ENCODE measurements at regions not wholly inside any gene's neighbourhood (a gene's known extent, or its start where the extent isn't known, plus 50 kb on each side); places are given as distances from the start of the nearest gene placed in this dataset.

DNA sequence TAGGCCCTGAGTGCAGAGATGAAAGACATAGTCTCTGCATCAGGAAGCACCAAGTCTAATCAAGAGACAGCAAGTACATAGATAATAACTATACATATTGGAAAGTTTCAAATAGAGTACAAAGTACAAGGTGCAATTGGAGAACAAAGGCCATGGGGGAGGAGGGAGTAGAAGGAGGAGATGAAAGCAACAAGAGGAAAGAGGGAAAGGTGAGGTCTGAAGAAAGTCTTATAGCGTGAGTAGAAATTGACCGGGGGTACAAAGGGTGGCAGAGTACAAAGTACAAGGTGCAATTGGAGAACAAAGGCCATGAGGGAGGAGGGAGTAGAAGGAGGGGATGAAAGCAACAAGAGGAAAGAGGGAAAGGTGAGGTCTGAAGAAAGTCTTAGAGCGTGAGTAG, 244.2 kb upstream of the JUN start:
- FAIRE-seq (no peak), DNase-seq (ENCODE audit: extremely low read depth in 1 of 4, low spot score in 3 of 4) (no peak), ATAC-seq (no peak)
- Histone ChIP-seq H3K79me2 (ENCODE audit: control insufficient read depth, insufficient read depth, low read length) (no peaks in the 10 kb centered on the region), H2AFZ (ENCODE audit: low read depth, low read length) (no peak overlapping the region), H3K9ac (ENCODE audit: insufficient read depth in 1 of 2, low read depth in 2 of 2, low read length in 2 of 2) (no peak overlapping the region), H3K4me2 (ENCODE audit: insufficient read depth, low read length) (no peak overlapping the region), H4K20me1 (replicated peaks; ENCODE audit: control insufficient read depth, insufficient read depth, low read length) (no peaks in the 10 kb centered on the region), H3K4me1 (replicated peaks in 1 of 2; ENCODE audit: control insufficient read depth in 2 of 2, insufficient read depth in 2 of 2, low read length in 2 of 2) (peaks cover 0 to 4% of the 10 kb centered on the region in 2 experiments; a peak in 1 of 5 replicates), H3K27me3 (ENCODE audit: control insufficient read depth in 2 of 2, insufficient read depth in 2 of 2, low read length in 2 of 2) (peaks cover 0 to 7% of the 10 kb centered on the region in 2 experiments; a peak in 2 of 5 replicates), H3K36me3 (ENCODE audit: control insufficient read depth, insufficient read depth, low read length) (no peaks in the 10 kb centered on the region), H3K9me1 (ENCODE audit: control insufficient read depth, insufficient read depth, low read length) (no peaks in the 10 kb centered on the region), H3K9me3 (replicated peaks; ENCODE audit: control insufficient read depth, insufficient read depth, low read depth, low read length) (no peaks in the 10 kb centered on the region), H3K27ac (ENCODE audit: extremely low read depth, low read depth, low read length) (no peak overlapping the region), H3K4me3 (no peak overlapping the region)
- POLR2A ChIA-PET: no interaction called here
- in situ Hi-C loops (cut with MboI): no loop called here
- BruUV-seq (replicated peaks): no TSS peak
- CTCF ChIA-PET (ENCODE audit: low intra/inter-chr PET ratio): no interaction called here
- intact Hi-C loops (cut with micrococcal nuclease): no loop called here
- 39% methylated on average over 3 of the region's 3 CpGs for WGBS (ENCODE audit: insufficient coverage, low coverage, missing lambda C conversion rate)
- TF ChIP-seq, protein P1, sequence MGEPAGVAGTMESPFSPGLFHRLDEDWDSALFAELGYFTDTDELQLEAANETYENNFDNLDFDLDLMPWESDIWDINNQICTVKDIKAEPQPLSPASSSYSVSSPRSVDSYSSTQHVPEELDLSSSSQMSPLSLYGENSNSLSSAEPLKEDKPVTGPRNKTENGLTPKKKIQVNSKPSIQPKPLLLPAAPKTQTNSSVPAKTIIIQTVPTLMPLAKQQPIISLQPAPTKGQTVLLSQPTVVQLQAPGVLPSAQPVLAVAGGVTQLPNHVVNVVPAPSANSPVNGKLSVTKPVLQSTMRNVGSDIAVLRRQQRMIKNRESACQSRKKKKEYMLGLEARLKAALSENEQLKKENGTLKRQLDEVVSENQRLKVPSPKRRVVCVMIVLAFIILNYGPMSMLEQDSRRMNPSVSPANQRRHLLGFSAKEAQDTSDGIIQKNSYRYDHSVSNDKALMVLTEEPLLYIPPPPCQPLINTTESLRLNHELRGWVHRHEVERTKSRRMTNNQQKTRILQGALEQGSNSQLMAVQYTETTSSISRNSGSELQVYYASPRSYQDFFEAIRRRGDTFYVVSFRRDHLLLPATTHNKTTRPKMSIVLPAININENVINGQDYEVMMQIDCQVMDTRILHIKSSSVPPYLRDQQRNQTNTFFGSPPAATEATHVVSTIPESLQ (CRISPR knock-in tag; IDR thresholded peaks at IDR 0.05): no peak
- TF ChIP-seq TAF9B (IDR thresholded peaks at IDR 0.05; ENCODE audit: partially characterized antibody): no peak
- TF ChIP-seq, protein P2, sequence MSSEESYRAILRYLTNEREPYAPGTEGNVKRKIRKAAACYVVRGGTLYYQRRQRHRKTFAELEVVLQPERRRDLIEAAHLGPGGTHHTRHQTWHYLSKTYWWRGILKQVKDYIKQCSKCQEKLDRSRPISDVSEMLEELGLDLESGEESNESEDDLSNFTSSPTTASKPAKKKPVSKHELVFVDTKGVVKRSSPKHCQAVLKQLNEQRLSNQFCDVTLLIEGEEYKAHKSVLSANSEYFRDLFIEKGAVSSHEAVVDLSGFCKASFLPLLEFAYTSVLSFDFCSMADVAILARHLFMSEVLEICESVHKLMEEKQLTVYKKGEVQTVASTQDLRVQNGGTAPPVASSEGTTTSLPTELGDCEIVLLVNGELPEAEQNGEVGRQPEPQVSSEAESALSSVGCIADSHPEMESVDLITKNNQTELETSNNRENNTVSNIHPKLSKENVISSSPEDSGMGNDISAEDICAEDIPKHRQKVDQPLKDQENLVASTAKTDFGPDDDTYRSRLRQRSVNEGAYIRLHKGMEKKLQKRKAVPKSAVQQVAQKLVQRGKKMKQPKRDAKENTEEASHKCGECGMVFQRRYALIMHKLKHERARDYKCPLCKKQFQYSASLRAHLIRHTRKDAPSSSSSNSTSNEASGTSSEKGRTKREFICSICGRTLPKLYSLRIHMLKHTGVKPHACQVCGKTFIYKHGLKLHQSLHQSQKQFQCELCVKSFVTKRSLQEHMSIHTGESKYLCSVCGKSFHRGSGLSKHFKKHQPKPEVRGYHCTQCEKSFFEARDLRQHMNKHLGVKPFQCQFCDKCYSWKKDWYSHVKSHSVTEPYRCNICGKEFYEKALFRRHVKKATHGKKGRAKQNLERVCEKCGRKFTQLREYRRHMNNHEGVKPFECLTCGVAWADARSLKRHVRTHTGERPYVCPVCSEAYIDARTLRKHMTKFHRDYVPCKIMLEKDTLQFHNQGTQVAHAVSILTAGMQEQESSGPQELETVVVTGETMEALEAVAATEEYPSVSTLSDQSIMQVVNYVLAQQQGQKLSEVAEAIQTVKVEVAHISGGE (CRISPR knock-in tag; IDR thresholded peaks at IDR 0.05): no peak
- TF ChIP-seq DNMT1 (IDR thresholded peaks at IDR 0.05): no peak
- no peak for TF ChIP-seq ZFPM2 (CRISPR knock-in tag; IDR thresholded peaks at IDR 0.05)
- TF ChIP-seq, protein P3, sequence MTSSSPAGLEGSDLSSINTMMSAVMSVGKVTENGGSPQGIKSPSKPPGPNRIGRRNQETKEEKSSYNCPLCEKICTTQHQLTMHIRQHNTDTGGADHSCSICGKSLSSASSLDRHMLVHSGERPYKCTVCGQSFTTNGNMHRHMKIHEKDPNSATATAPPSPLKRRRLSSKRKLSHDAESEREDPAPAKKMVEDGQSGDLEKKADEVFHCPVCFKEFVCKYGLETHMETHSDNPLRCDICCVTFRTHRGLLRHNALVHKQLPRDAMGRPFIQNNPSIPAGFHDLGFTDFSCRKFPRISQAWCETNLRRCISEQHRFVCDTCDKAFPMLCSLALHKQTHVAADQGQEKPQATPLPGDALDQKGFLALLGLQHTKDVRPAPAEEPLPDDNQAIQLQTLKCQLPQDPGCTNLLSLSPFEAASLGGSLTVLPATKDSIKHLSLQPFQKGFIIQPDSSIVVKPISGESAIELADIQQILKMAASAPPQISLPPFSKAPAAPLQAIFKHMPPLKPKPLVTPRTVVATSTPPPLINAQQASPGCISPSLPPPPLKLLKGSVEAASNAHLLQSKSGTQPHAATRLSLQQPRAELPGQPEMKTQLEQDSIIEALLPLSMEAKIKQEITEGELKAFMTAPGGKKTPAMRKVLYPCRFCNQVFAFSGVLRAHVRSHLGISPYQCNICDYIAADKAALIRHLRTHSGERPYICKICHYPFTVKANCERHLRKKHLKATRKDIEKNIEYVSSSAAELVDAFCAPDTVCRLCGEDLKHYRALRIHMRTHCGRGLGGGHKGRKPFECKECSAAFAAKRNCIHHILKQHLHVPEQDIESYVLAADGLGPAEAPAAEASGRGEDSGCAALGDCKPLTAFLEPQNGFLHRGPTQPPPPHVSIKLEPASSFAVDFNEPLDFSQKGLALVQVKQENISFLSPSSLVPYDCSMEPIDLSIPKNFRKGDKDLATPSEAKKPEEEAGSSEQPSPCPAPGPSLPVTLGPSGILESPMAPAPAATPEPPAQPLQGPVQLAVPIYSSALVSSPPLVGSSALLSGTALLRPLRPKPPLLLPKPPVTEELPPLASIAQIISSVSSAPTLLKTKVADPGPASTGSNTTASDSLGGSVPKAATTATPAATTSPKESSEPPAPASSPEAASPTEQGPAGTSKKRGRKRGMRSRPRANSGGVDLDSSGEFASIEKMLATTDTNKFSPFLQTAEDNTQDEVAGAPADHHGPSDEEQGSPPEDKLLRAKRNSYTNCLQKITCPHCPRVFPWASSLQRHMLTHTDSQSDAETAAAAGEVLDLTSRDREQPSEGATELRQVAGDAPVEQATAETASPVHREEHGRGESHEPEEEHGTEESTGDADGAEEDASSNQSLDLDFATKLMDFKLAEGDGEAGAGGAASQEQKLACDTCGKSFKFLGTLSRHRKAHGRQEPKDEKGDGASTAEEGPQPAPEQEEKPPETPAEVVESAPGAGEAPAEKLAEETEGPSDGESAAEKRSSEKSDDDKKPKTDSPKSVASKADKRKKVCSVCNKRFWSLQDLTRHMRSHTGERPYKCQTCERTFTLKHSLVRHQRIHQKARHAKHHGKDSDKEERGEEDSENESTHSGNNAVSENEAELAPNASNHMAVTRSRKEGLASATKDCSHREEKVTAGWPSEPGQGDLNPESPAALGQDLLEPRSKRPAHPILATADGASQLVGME (CRISPR knock-in tag; IDR thresholded peaks at IDR 0.05): no peak
- TF ChIP-seq KLF10 (CRISPR knock-in tag; IDR thresholded peaks at IDR 0.05): no peak
- TF ChIP-seq ZBTB17 (CRISPR knock-in tag; IDR thresholded peaks at IDR 0.05): no peak
- TF ChIP-seq ZNF134 (CRISPR knock-in tag; conservative IDR thresholded peaks at IDR 0.05): no peak
- TF ChIP-seq NFXL1 (CRISPR knock-in tag; IDR thresholded peaks at IDR 0.05): no peak
- TF ChIP-seq MED1 (CRISPR knock-in tag; IDR thresholded peaks at IDR 0.05; ENCODE audit: borderline replicate concordance): no peak
